ENCODE measurements at regions not wholly inside any gene's neighbourhood (a gene's known extent, or its start where the extent isn't known, plus 50 kb on each side); places are given as distances from the start of the nearest gene placed in this dataset.

- no peak for DNase-seq
These were observed 159.8 kb upstream of the KIT start for GRCh38 chr4:54497947-54498346.

GRCh38 chr4:54498661-54499111 is 159.1 kb upstream of the KIT start:
- DNase-seq = no peak

GRCh38 chr4:54499308-54500074 is 158.3 kb upstream of the KIT start:
- DNase-seq = no peak

GRCh38 chr4:54505362-54505761 is 152.4 kb upstream of the KIT start:
- no peak for DNase-seq

- peak in 1 of 2 experiments; percentile 38 for DNase-seq
These were observed 151.8 kb upstream of the KIT start for GRCh38 chr4:54505996-54506395.

- DNase-seq = no peak
These were observed 148.7 kb upstream of the KIT start for GRCh38 chr4:54509057-54509456.

- DNase-seq = no peak
These were observed 144.6 kb upstream of the KIT start for GRCh38 chr4:54513204-54513603.

GRCh38 chr4:54513741-54514140 is 144.0 kb upstream of the KIT start:
- no peak for DNase-seq

- DNase-seq = peak in 1 of 2 experiments; percentile 22
These were observed 141.1 kb upstream of the KIT start for GRCh38 chr4:54516556-54517215.

- DNase-seq = no peak
These were observed 139.8 kb upstream of the KIT start for GRCh38 chr4:54517781-54518444.

- DNase-seq = no peak
These were observed 132.2 kb upstream of the KIT start for GRCh38 chr4:54525602-54526001.

GRCh38 chr4:54526560-54526959 is 131.2 kb upstream of the KIT start:
- DNase-seq = no peak

- DNase-seq = peak in 1 of 2 experiments; percentile 6
These were observed 130.2 kb upstream of the KIT start for GRCh38 chr4:54527532-54527931.

GRCh38 chr4:54539500-54540029 is 118.2 kb upstream of the KIT start:
- DNase-seq = peak; percentile 75 to 90

GRCh38 chr4:54540931-54541330 is 116.8 kb upstream of the KIT start:
- no peak for DNase-seq

- DNase-seq = no peak
These were observed 116.2 kb upstream of the KIT start for GRCh38 chr4:54541426-54542118.

GRCh38 chr4:54542119-54542438 is 115.7 kb upstream of the KIT start:
- DNase-seq = no peak

GRCh38 chr4:54542540-54543041 is 115.2 kb upstream of the KIT start:
- DNase-seq = no peak

GRCh38 chr4:54543088-54543795 is 114.5 kb upstream of the KIT start:
- no peak for DNase-seq

GRCh38 chr4:54545663-54546424 is 111.9 kb upstream of the KIT start:
- DNase-seq = no peak

- no peak for DNase-seq
These were observed 110.3 kb upstream of the KIT start for GRCh38 chr4:54547299-54548097.

Data from NCI-H524 (cell line).